ENCODE measurements at regions not wholly inside any gene's neighbourhood (a gene's known extent, or its start where the extent isn't known, plus 50 kb on each side); places are given as distances from the start of the nearest gene placed in this dataset.

- Histone ChIP-seq H3K4me3 (ENCODE audit: low read depth in 1 of 3, low read length in 3 of 3) (no peak overlapping the region), H3K4me1 (ENCODE audit: control insufficient read depth in 3 of 3, insufficient read depth in 2 of 3, low read depth in 1 of 3, low read length in 2 of 3) (no peaks in the 10 kb centered on the region), H3K27me3 (ENCODE audit: control insufficient read depth in 3 of 3, insufficient read depth in 3 of 3, low read length in 3 of 3) (no peaks in the 10 kb centered on the region), H3K9me3 (ENCODE audit: control insufficient read depth in 2 of 2, insufficient read depth in 1 of 2, low read depth in 1 of 2, low read length in 1 of 2) (no peaks in the 10 kb centered on the region), H3K36me3 (ENCODE audit: control insufficient read depth in 3 of 3, insufficient read depth in 2 of 3, low read depth in 1 of 3, low read length in 3 of 3) (no peaks in the 10 kb centered on the region), H3K27ac (ENCODE audit: low read depth in 1 of 3, low read length in 2 of 3) (no peak overlapping the region)
- 90 to 92% (median 90%) methylated on average over 3 of the region's 3 CpGs for WGBS, 3 donors
- DNase-seq (no peak), FAIRE-seq (no peak)
Measured at GRCh38 chr11:112889446-112889845, 71.8 kb upstream of the NCAM1 start.

- Histone ChIP-seq H3K9me3 (ENCODE audit: control insufficient read depth in 2 of 2, insufficient read depth in 1 of 2, low read depth in 1 of 2, low read length in 1 of 2) (peaks cover 0 to 3% of the 10 kb centered on the region in 2 donors), H3K27me3 (ENCODE audit: control insufficient read depth in 3 of 3, insufficient read depth in 3 of 3, low read length in 3 of 3) (no peaks in the 10 kb centered on the region), H3K36me3 (ENCODE audit: control insufficient read depth in 3 of 3, insufficient read depth in 2 of 3, low read depth in 1 of 3, low read length in 3 of 3) (no peaks in the 10 kb centered on the region), H3K4me1 (ENCODE audit: control insufficient read depth in 3 of 3, insufficient read depth in 2 of 3, low read depth in 1 of 3, low read length in 2 of 3) (no peaks in the 10 kb centered on the region), H3K4me3 (ENCODE audit: low read depth in 1 of 3, low read length in 3 of 3) (no peak overlapping the region), H3K27ac (ENCODE audit: low read depth in 1 of 3, low read length in 2 of 3) (no peak overlapping the region)
- no peak for FAIRE-seq
- WGBS, 3 donors = 71 to 83% (median 72%) methylated on average over 4 of the region's 4 CpGs
- no peak for DNase-seq
Measured at GRCh38 chr11:112899235-112900006, 61.8 kb upstream of the NCAM1 start.

GRCh38 chr11:112901924-112902323 is 59.3 kb upstream of the NCAM1 start:
- WGBS, 3 donors = 72 to 84% (median 72%) methylated on average over 4 of the region's 4 CpGs
- Histone ChIP-seq H3K27ac (ENCODE audit: low read depth in 1 of 3, low read length in 2 of 3) (no peak overlapping the region), H3K4me1 (ENCODE audit: control insufficient read depth in 3 of 3, insufficient read depth in 2 of 3, low read depth in 1 of 3, low read length in 2 of 3) (no peaks in the 10 kb centered on the region), H3K9me3 (ENCODE audit: control insufficient read depth in 2 of 2, insufficient read depth in 1 of 2, low read depth in 1 of 2, low read length in 1 of 2) (peaks cover 0 to 3% of the 10 kb centered on the region in 2 donors), H3K27me3 (ENCODE audit: control insufficient read depth in 3 of 3, insufficient read depth in 3 of 3, low read length in 3 of 3) (no peaks in the 10 kb centered on the region), H3K36me3 (ENCODE audit: control insufficient read depth in 3 of 3, insufficient read depth in 2 of 3, low read depth in 1 of 3, low read length in 3 of 3) (no peaks in the 10 kb centered on the region), H3K4me3 (ENCODE audit: low read depth in 1 of 3, low read length in 3 of 3) (no peak overlapping the region)
- DNase-seq (no peak), FAIRE-seq (no peak)

GRCh38 chr11:112902361-112903011 is 58.7 kb upstream of the NCAM1 start:
- no peaks in the 10 kb centered on the region for H3K36me3 ChIP-seq (ENCODE audit: control insufficient read depth in 3 of 3, insufficient read depth in 2 of 3, low read depth in 1 of 3, low read length in 3 of 3)
- no peaks in the 10 kb centered on the region for H3K4me1 ChIP-seq (ENCODE audit: control insufficient read depth in 3 of 3, insufficient read depth in 2 of 3, low read depth in 1 of 3, low read length in 2 of 3)
- FAIRE-seq (no peak), DNase-seq (no peak)
- H3K4me3 ChIP-seq (ENCODE audit: low read depth in 1 of 3, low read length in 3 of 3) = no peak overlapping the region
- peaks cover 0 to 3% of the 10 kb centered on the region in 2 donors for H3K9me3 ChIP-seq (ENCODE audit: control insufficient read depth in 2 of 2, insufficient read depth in 1 of 2, low read depth in 1 of 2, low read length in 1 of 2)
- H3K27ac ChIP-seq (ENCODE audit: low read depth in 1 of 3, low read length in 2 of 3) = no peak overlapping the region
- H3K27me3 ChIP-seq (ENCODE audit: control insufficient read depth in 3 of 3, insufficient read depth in 3 of 3, low read length in 3 of 3) = no peaks in the 10 kb centered on the region
- 39 to 47% (median 46%) methylated on average over 2 of the region's 2 CpGs for WGBS, 3 donors

- 67 to 69% (median 69%) methylated on average over 5 of the region's 5 CpGs for WGBS, 3 donors
- H3K27ac ChIP-seq (ENCODE audit: low read depth in 1 of 3, low read length in 2 of 3) = no peak overlapping the region
- no peaks in the 10 kb centered on the region for H3K36me3 ChIP-seq (ENCODE audit: control insufficient read depth in 3 of 3, insufficient read depth in 2 of 3, low read depth in 1 of 3, low read length in 3 of 3)
- no peaks in the 10 kb centered on the region for H3K4me1 ChIP-seq (ENCODE audit: control insufficient read depth in 3 of 3, insufficient read depth in 2 of 3, low read depth in 1 of 3, low read length in 2 of 3)
- peaks cover 0 to 3% of the 10 kb centered on the region in 2 donors for H3K9me3 ChIP-seq (ENCODE audit: control insufficient read depth in 2 of 2, insufficient read depth in 1 of 2, low read depth in 1 of 2, low read length in 1 of 2)
- no peak for FAIRE-seq
- no peak for DNase-seq
- H3K27me3 ChIP-seq (ENCODE audit: control insufficient read depth in 3 of 3, insufficient read depth in 3 of 3, low read length in 3 of 3) = no peaks in the 10 kb centered on the region
- H3K4me3 ChIP-seq (ENCODE audit: low read depth in 1 of 3, low read length in 3 of 3) = no peak overlapping the region
Measured at GRCh38 chr11:112903340-112903739, 57.9 kb upstream of the NCAM1 start.

- 86 to 93% (median 91%) methylated on average over 1 of the region's 1 CpG for WGBS, 3 donors
- DNase-seq (no peak), FAIRE-seq (no peak)
- no peaks in the 10 kb centered on the region for H3K4me1 ChIP-seq (ENCODE audit: control insufficient read depth in 3 of 3, insufficient read depth in 2 of 3, low read depth in 1 of 3, low read length in 2 of 3)
- no peak overlapping the region for H3K4me3 ChIP-seq (ENCODE audit: low read depth in 1 of 3, low read length in 3 of 3)
- no peaks in the 10 kb centered on the region for H3K9me3 ChIP-seq (ENCODE audit: control insufficient read depth in 2 of 2, insufficient read depth in 1 of 2, low read depth in 1 of 2, low read length in 1 of 2)
- no peaks in the 10 kb centered on the region for H3K27me3 ChIP-seq (ENCODE audit: control insufficient read depth in 3 of 3, insufficient read depth in 3 of 3, low read length in 3 of 3)
- H3K36me3 ChIP-seq (ENCODE audit: control insufficient read depth in 3 of 3, insufficient read depth in 2 of 3, low read depth in 1 of 3, low read length in 3 of 3) = no peaks in the 10 kb centered on the region
- no peak overlapping the region for H3K27ac ChIP-seq (ENCODE audit: low read depth in 1 of 3, low read length in 2 of 3)
Measured at GRCh38 chr11:112911124-112911523, 50.1 kb upstream of the NCAM1 start.
